Stomach (tissue), 8 donors: ENCODE measurements at regions not wholly inside any gene's neighbourhood (a gene's known extent, or its start where the extent isn't known, plus 50 kb on each side); places are given as distances from the start of the nearest gene placed in this dataset.

Experiments
- DNase-seq, 2 donors: peaks; one replicate each; pipeline versions ENCODE4 v3.0.0 to v3.0.0-alpha.2; 2013 to 2019
- H3K27ac ChIP-seq, 5 donors: fragments of 200-600 bp in 4 of 5; sonication (generic) in 4 of 5; one replicate each; pipeline ENCODE4 v1.5.1; 2013 to 2019; ENCODE audit warnings: mild to moderate bottlenecking in 1 of 5, moderate library complexity in 1 of 5
- H3K27me3 ChIP-seq, 3 donors: fragments of 200-600 bp; sonication (generic); one replicate each; pipeline ENCODE4 v1.5.1; 2017 to 2019; ENCODE audit warnings: mixed run types in 1 of 3
- H3K36me3 ChIP-seq, 4 donors: fragments of 200-600 bp; sonication (generic); 1 replicate in 3 of 4; 2 replicates in 1 of 4; pipeline ENCODE4 v1.5.1; 2016 to 2019
- H3K4me1 ChIP-seq, 4 donors: fragments of 200-600 bp; sonication (generic); one replicate each; pipeline ENCODE4 v1.5.1; 2016 to 2019
- H3K4me3 ChIP-seq, 4 donors: fragments of 200-600 bp; sonication (generic) in 3 of 4; one replicate each; pipeline ENCODE4 v1.5.1; 2016 to 2019; ENCODE audit warnings: mild to moderate bottlenecking in 1 of 4
- H3K9me3 ChIP-seq, 4 donors: fragments of 200-600 bp; sonication (generic); one replicate each; pipeline ENCODE4 v1.5.1; 2016 to 2019
- EP300 ChIP-seq: sonication (generic); formaldehyde crosslinking; IDR thresholded peaks from one replicate; pipeline ENCODE4 v1.6.1; 2017; ENCODE audit warnings: antibody characterized with exemption
- POLR2A ChIP-seq, 4 donors: fragments of 450-650 bp; IDR thresholded peaks; one replicate each; pipeline ENCODE4 v1.6.1; 2016; ENCODE audit warnings: antibody characterized with exemption in 4 of 4, control low read depth in 2 of 4, mild to moderate bottlenecking in 1 of 4, moderate library complexity in 1 of 4
- POLR2AphosphoS5 ChIP-seq, 3 donors: sonication (generic); formaldehyde crosslinking; IDR thresholded peaks; one replicate each; pipeline ENCODE4 v1.6.1; 2016; ENCODE audit warnings: antibody characterized with exemption in 3 of 3
- WGBS, 5 donors: extraction: QIAGEN DNeasy Blood & Tissue Kit in 3 of 5; methylation state at CpG; one replicate each; pipeline versions ENCODE4 v1.1.5 to v1.1.7; 2013 to 2018; 5-methylcytosine and 5-hydroxymethylcytosine counted together
- intact Hi-C: fragments of 100-400 bp; cut with DNase I; formaldehyde crosslinking; loops from one replicate; pipeline ENCODE4 v1.15.1; 2023; ENCODE audit warnings: low total_unique reads
- TF ChIP-seq, protein P1 (sequence below), 7 experiments: fragments of 450-650 bp in 4 of 7; fragments of 200-600 bp in 3 of 7; sonication (generic) in 3 of 7; IDR thresholded peaks; one replicate each; pipeline ENCODE4 v1.5.1; 2016 to 2019; ENCODE audit warnings: antibody characterized with exemption in 7 of 7, control low read depth in 2 of 7, mild to moderate bottlenecking in 1 of 7
- donor health status: healthy with polysubstance abuse.
- donor health status: Bipolar disorder and iron deficiency.
- donor health status: healthy.

- H3K36me3 ChIP-seq = no peaks in the 10 kb centered on the region
- no peak for DNase-seq
- TF ChIP-seq, protein P1, sequence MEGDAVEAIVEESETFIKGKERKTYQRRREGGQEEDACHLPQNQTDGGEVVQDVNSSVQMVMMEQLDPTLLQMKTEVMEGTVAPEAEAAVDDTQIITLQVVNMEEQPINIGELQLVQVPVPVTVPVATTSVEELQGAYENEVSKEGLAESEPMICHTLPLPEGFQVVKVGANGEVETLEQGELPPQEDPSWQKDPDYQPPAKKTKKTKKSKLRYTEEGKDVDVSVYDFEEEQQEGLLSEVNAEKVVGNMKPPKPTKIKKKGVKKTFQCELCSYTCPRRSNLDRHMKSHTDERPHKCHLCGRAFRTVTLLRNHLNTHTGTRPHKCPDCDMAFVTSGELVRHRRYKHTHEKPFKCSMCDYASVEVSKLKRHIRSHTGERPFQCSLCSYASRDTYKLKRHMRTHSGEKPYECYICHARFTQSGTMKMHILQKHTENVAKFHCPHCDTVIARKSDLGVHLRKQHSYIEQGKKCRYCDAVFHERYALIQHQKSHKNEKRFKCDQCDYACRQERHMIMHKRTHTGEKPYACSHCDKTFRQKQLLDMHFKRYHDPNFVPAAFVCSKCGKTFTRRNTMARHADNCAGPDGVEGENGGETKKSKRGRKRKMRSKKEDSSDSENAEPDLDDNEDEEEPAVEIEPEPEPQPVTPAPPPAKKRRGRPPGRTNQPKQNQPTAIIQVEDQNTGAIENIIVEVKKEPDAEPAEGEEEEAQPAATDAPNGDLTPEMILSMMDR (IDR thresholded peaks at IDR 0.05) = no peak
- no peak for TF ChIP-seq EP300
- no peak for TF ChIP-seq POLR2A (IDR thresholded peaks at IDR 0.05)
- TF ChIP-seq POLR2AphosphoS5 (IDR thresholded peaks at IDR 0.05) = no peak
- no peak overlapping the region for H3K27ac ChIP-seq
- no peaks in the 10 kb centered on the region for H3K27me3 ChIP-seq
- no peaks in the 10 kb centered on the region for H3K4me1 ChIP-seq
- H3K9me3 ChIP-seq = peaks cover 0 to 5% (median 2%) of the 10 kb centered on the region in 4 donors
- no peak overlapping the region for H3K4me3 ChIP-seq
- intact Hi-C loops = no loop called here
Measured at GRCh38 chr9:7243838-7244237, 486.1 kb downstream of the KDM4C start.

- no peak for DNase-seq
- Histone ChIP-seq H3K4me3 (no peak overlapping the region), H3K4me1 (no peaks in the 10 kb centered on the region), H3K9me3 (peaks cover 0 to 5% (median 2%) of the 10 kb centered on the region in 4 donors), H3K27me3 (no peaks in the 10 kb centered on the region), H3K36me3 (no peaks in the 10 kb centered on the region), H3K27ac (no peak overlapping the region)
- intact Hi-C loops = no loop called here
- 89 to 100% (median 93%) methylated on average over 1 of the region's 1 CpG for WGBS, 5 donors
- TF ChIP-seq POLR2AphosphoS5 (IDR thresholded peaks at IDR 0.05) = no peak
- TF ChIP-seq EP300 = no peak
- TF ChIP-seq POLR2A (IDR thresholded peaks at IDR 0.05) = no peak
- TF ChIP-seq, protein P1 (IDR thresholded peaks at IDR 0.05) = no peak
Measured at GRCh38 chr9:7242126-7242525, 484.4 kb downstream of the KDM4C start.

DNA sequence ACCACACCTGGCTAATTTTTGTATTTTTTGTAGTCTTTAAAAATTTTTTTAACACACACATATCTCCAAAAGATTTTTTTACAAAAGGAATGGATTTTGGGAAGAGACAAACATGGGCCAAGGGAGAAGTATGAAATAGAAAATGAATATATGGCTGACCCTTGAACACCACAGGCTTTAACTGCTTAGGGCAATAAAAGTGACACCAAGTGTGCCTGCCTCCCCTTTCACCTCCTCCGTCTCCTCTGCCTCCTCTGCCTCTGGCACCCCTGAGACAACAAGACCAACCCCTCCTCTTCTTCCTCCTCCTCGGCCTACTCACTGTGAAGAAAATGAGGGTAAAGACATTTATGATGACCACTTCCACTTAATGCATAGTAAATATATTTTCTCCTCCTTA lies 483.9 kb downstream of the KDM4C start:
- Histone ChIP-seq H3K4me1 (no peaks in the 10 kb centered on the region), H3K4me3 (no peak overlapping the region), H3K27me3 (no peaks in the 10 kb centered on the region), H3K27ac (no peak overlapping the region), H3K36me3 (no peaks in the 10 kb centered on the region), H3K9me3 (peaks cover 0 to 5% (median 2%) of the 10 kb centered on the region in 4 donors)
- intact Hi-C loops = no loop called here
- TF ChIP-seq, protein P1 (IDR thresholded peaks at IDR 0.05) = no peak
- TF ChIP-seq POLR2AphosphoS5 (IDR thresholded peaks at IDR 0.05) (no peak), EP300 (no peak), POLR2A (IDR thresholded peaks at IDR 0.05) (no peak)
- 83 to 96% (median 92%) methylated on average over 2 of the region's 2 CpGs for WGBS, 5 donors
- no peak for DNase-seq

DNA sequence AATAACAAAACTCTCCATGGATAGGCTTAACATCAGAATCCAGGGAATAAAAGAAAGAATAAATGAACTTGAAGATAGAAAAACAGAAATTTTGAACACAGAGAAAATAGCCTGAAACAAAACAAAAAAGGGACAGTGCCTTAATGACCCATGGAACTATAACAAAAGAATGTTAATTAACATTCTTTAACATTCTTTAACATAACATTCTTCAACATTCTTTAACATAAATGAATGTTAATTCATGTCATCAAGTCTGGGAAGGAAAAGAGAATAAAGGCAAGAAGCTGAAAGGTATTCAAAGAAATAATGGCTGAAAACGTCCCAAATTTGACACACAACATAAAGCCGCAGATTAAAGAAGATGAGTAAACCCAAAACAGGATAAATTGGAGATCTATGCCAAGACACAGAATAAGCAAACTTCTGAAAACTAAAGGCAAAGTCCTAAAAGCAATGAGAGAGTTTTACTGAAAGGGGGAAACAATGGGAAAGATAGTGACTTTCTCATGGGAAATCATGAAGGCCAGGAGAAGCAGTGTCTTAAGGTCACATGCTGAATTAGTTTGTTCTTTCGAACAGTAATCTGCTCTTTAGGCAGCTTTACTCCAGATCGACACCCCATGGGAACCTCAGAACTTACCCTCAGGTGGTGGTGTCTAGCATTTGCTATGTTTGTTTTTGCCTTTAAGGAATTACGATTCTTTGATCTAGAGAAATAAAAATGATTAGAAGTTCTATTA lies 483.0 kb downstream of the KDM4C start:
- H3K9me3 ChIP-seq = peaks cover 0 to 5% (median 2%) of the 10 kb centered on the region in 4 donors
- H3K36me3 ChIP-seq = no peaks in the 10 kb centered on the region
- H3K27me3 ChIP-seq = no peaks in the 10 kb centered on the region
- H3K27ac ChIP-seq = no peak overlapping the region
- no peaks in the 10 kb centered on the region for H3K4me1 ChIP-seq
- intact Hi-C loops = no loop called here
- WGBS, 5 donors = 79 to 87% (median 85%) methylated on average over 5 of the region's 5 CpGs
- no peak for DNase-seq
- TF ChIP-seq, protein P1 (IDR thresholded peaks at IDR 0.05) = no peak
- no peak for TF ChIP-seq POLR2AphosphoS5 (IDR thresholded peaks at IDR 0.05)
- no peak for TF ChIP-seq EP300
- no peak for TF ChIP-seq POLR2A (IDR thresholded peaks at IDR 0.05)
- H3K4me3 ChIP-seq = no peak overlapping the region
